Endothelial cell of umbilical vein (primary cell): ENCODE measurements at regions not wholly inside any gene's neighbourhood (a gene's known extent, or its start where the extent isn't known, plus 50 kb on each side); places are given as distances from the start of the nearest gene placed in this dataset.

ENCODE experiments used
- BruUV-seq: library from RNA; stranded (reverse); fragments of 400-500 nt; replicated peaks from 2 replicates; lab custom pipeline; 2021; lab: Mats Ljungman, UMichigan
- CTCF ChIA-PET: fragments of 300-600, 350-600 bp; sonication (Branson Sonifier 250); formaldehyde crosslinking; loops from one replicate; lab custom pipeline; 2021; ENCODE audit warnings: antibody characterized with exemption, inconsistent platforms; lab: Charles Lee
- POLR2A ChIA-PET: fragments of 300-600, 350-600 bp; sonication (Branson Sonifier 250); formaldehyde crosslinking; loops from one replicate; lab custom pipeline; 2021; ENCODE audit warnings: antibody characterized with exemption, inconsistent platforms; lab: Charles Lee
- DNase-seq: peaks from one replicate; pipeline ENCODE4 v3.0.0-alpha.2; 2011; ENCODE audit warnings: low read depth, low spot score
- FAIRE-seq: peaks from 2 replicates; lab custom pipeline; 2011; peaks lifted over from hg19 to GRCh38; lab: Jason Lieb, UNC
- H2AFZ ChIP-seq: 2 replicates; pipeline ENCODE4 v1.6.0; 2012; ENCODE audit warnings: low read depth, low read length, control low read depth, inconsistent platforms
- H3K27ac ChIP-seq: 2 replicates; pipeline ENCODE4 v1.5.1; 2011; ENCODE audit warnings: low read depth, mild to moderate bottlenecking, control low read depth, low read length, moderate library complexity; ENCODE audit not compliant: insufficient read depth
- H3K27me3 ChIP-seq, 2 experiments: 2 replicates each; pipeline versions ENCODE4 v1.6.0 to v1.6.1; 2011; ENCODE audit warnings: low read length in 2 of 2, mixed read lengths in 1 of 2; ENCODE audit not compliant: control insufficient read depth in 2 of 2, insufficient read depth in 2 of 2
- H3K36me3 ChIP-seq, 2 experiments: 2 replicates in 1 of 2; 3 replicates in 1 of 2; pipeline ENCODE4 v1.5.1; 2011; ENCODE audit warnings: low read length in 2 of 2, mild to moderate bottlenecking in 1 of 2, moderate library complexity in 1 of 2; ENCODE audit not compliant: control insufficient read depth in 2 of 2, insufficient read depth in 2 of 2; ENCODE audit errors: extremely low read depth in 1 of 2
- H3K4me1 ChIP-seq: 3 replicates; pipeline ENCODE4 v1.5.1; 2011; ENCODE audit warnings: mild to moderate bottlenecking, low read length; ENCODE audit not compliant: control insufficient read depth, insufficient read depth; ENCODE audit errors: extremely low read depth
- H3K4me2 ChIP-seq: 2 replicates; pipeline ENCODE4 v1.6.1; 2011; ENCODE audit warnings: low read length, control low read depth, mixed read lengths; ENCODE audit not compliant: insufficient read depth
- H3K4me3 ChIP-seq, 3 experiments: fragments of 200-600 bp in 1 of 3; sonication (generic), shearing (Covaris generic) in 1 of 3; replicated peaks in 1 of 3; 2 replicates each; pipeline ENCODE4 v1.5.1; 2011 to 2016; ENCODE audit warnings: control low read depth in 3 of 3, low read length in 3 of 3, mild to moderate bottlenecking in 2 of 3, inconsistent platforms in 1 of 3, low read depth in 1 of 3, moderate library complexity in 1 of 3; ENCODE audit not compliant: insufficient read depth in 1 of 3
- H3K79me2 ChIP-seq: 2 replicates; pipeline ENCODE4 v1.6.0; 2012; ENCODE audit warnings: low read length, inconsistent platforms; ENCODE audit not compliant: control insufficient read depth, insufficient read depth
- H3K9ac ChIP-seq: replicated peaks from 2 replicates; pipeline ENCODE3; 2011; ENCODE audit warnings: low read length, control low read depth; ENCODE audit not compliant: insufficient read depth; ENCODE audit errors: extremely low read depth
- H3K9me1 ChIP-seq: replicated peaks from 3 replicates; pipeline ENCODE4 v1.6.0; 2011; ENCODE audit warnings: mild to moderate bottlenecking, low read length; ENCODE audit not compliant: control insufficient read depth, insufficient read depth; ENCODE audit errors: extremely low read depth
- H3K9me3 ChIP-seq: replicated peaks from 2 replicates; pipeline ENCODE4 v1.5.1; 2012; ENCODE audit warnings: low read length, inconsistent platforms; ENCODE audit not compliant: control insufficient read depth, insufficient read depth
- H4K20me1 ChIP-seq: replicated peaks from 2 replicates; pipeline ENCODE3; 2011; ENCODE audit warnings: mild to moderate bottlenecking, low read length; ENCODE audit not compliant: control insufficient read depth, insufficient read depth; ENCODE audit errors: extremely low read depth
- EZH2 ChIP-seq: IDR thresholded peaks from 2 replicates; pipeline ENCODE4 v1.6.1; 2012; ENCODE audit warnings: borderline replicate concordance, low read depth, mild to moderate bottlenecking, moderate library complexity, low read length, inconsistent platforms; ENCODE audit not compliant: severe bottlenecking
- FOS ChIP-seq: IDR thresholded peaks from 2 replicates; pipeline ENCODE4 v1.6.1; 2011; ENCODE audit warnings: mild to moderate bottlenecking, low read length, moderate library complexity, borderline replicate concordance; ENCODE audit not compliant: insufficient read depth
- GATA2 ChIP-seq: IDR thresholded peaks from 2 replicates; pipeline ENCODE4 v1.7.0; 2011; ENCODE audit warnings: low read depth, mild to moderate bottlenecking, moderate library complexity, mixed read lengths, low read length; ENCODE audit not compliant: insufficient read length, insufficient read depth
- JUN ChIP-seq: IDR thresholded peaks from 2 replicates; pipeline ENCODE4 v1.6.1; 2011; ENCODE audit warnings: borderline replicate concordance, low read depth; ENCODE audit not compliant: insufficient read length, insufficient read depth
- MAX ChIP-seq: IDR thresholded peaks from 2 replicates; pipeline ENCODE4 v1.6.1; 2011; ENCODE audit not compliant: insufficient read depth, insufficient read length
- POLR2A ChIP-seq: IDR thresholded peaks from 2 replicates; pipeline ENCODE4 v1.6.1; 2012; ENCODE audit warnings: low read depth, mild to moderate bottlenecking, control low read depth, low read length
- dilution Hi-C: fragments of 300-500 bp; cut with MboI; formaldehyde crosslinking; loops from one replicate; pipeline ENCODE4 v1.15.0; 2019; ENCODE audit warnings: low sequenced_read_pairs; ENCODE audit not compliant: extremely low pct_ligation_motif_present
- intact Hi-C: fragments of 100-400 bp; cut with micrococcal nuclease; formaldehyde crosslinking; loops from one replicate; pipeline ENCODE4 v1.10.0; 2022

- no peaks in the 10 kb centered on the region for H3K9me1 ChIP-seq
- dilution Hi-C loops = no loop called here
- BruUV-seq = no TSS peak
- H3K27ac ChIP-seq = no peak overlapping the region
- ChIA-PET CTCF (interaction anchor here (0.7 to 1.5 kb wide), 3 partner anchors 16 to 62 kb away, joined by 3 to 4 read pairs (median 4); no protein-coding TSS in a partner anchor), POLR2A (no interaction called here)
- intact Hi-C loops = no loop called here
- H3K4me1 ChIP-seq = no peaks in the 10 kb centered on the region
- no peak overlapping the region for H3K4me2 ChIP-seq
- TF ChIP-seq MAX = no peak
- TF ChIP-seq POLR2A = no peak
- no peak for TF ChIP-seq EZH2
- TF ChIP-seq JUN = no peak
- TF ChIP-seq GATA2 = no peak
- TF ChIP-seq FOS = no peak
- H3K79me2 ChIP-seq = no peaks in the 10 kb centered on the region
- no peak overlapping the region for H3K9ac ChIP-seq
- FAIRE-seq = no peak
- no peak overlapping the region for H2AFZ ChIP-seq
- no peak overlapping the region for H3K4me3 ChIP-seq
- no peaks in the 10 kb centered on the region for H4K20me1 ChIP-seq
- DNase-seq = no peak
- no peaks in the 10 kb centered on the region for H3K36me3 ChIP-seq
- H3K27me3 ChIP-seq = peaks cover 7% of the 10 kb centered on the region in 2 experiments
- H3K9me3 ChIP-seq = no peaks in the 10 kb centered on the region
Observed at GRCh38 chr6:11380969-11381744, 148.7 kb upstream of the NEDD9 start.

DNA sequence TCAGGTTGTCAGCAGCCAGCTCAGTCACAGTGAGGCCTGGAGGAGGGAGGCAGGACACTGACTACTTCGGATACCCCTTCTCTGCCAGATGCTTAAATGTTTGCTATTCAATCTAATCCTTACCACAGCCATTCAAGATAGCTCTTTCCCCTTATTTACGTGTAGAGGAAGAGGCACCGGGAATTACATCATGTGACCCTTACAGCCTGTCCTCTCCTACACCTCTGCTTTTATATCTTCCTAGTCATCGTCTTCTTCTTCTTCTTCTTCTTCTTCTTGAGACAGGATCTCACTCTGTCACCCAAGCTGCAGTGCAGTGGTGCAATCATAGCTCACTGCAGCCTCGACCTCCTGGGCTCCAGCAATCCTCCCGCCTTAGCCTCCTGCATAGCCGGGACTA is 148.1 kb upstream of the NEDD9 start:
- no peaks in the 10 kb centered on the region for H3K36me3 ChIP-seq
- no peak overlapping the region for H3K4me2 ChIP-seq
- H3K4me3 ChIP-seq = no peak overlapping the region
- DNase-seq (no peak), FAIRE-seq (no peak)
- H3K9ac ChIP-seq = no peak overlapping the region
- no peaks in the 10 kb centered on the region for H3K9me1 ChIP-seq
- ChIA-PET CTCF (interaction anchor here (0.7 to 1.5 kb wide), 4 partner anchors 15 to 116 kb away, joined by 3 to 4 read pairs (median 4); no protein-coding TSS in a partner anchor), POLR2A (no interaction called here)
- intact Hi-C loops = no loop called here
- H3K79me2 ChIP-seq = no peaks in the 10 kb centered on the region
- no peaks in the 10 kb centered on the region for H3K9me3 ChIP-seq
- no peaks in the 10 kb centered on the region for H3K4me1 ChIP-seq
- H3K27ac ChIP-seq = no peak overlapping the region
- peaks cover 7% of the 10 kb centered on the region in 2 experiments for H3K27me3 ChIP-seq
- no peak overlapping the region for H2AFZ ChIP-seq
- TF ChIP-seq JUN = no peak
- TF ChIP-seq FOS = no peak
- no peak for TF ChIP-seq GATA2
- no peak for TF ChIP-seq POLR2A
- no peaks in the 10 kb centered on the region for H4K20me1 ChIP-seq
- no TSS peak for BruUV-seq
- dilution Hi-C loops = no loop called here
